ENCODE measurements at regions not wholly inside any gene's neighbourhood (a gene's known extent, or its start where the extent isn't known, plus 50 kb on each side); places are given as distances from the start of the nearest gene placed in this dataset.

DNA sequence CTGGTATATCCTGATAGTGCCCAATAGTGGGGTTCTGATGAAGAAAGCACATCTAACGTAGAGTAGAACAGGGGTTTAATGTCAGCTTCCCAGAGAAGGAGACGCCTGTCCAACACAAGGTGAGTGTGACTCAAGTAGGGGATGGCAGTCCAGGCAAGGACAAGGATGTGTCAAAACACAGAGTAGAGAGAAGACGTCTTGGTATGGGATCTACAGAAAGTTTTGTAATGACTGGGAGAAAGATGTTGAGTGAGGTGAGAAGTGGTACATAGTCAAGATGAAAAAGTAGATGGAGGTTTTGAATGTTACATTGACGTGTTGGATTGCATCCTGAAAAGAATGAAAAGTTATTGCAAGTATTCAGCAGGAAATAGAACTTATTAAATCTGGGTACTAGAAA, 124.4 kb downstream of the TMA16 start:
- H3K4me3 ChIP-seq (ENCODE audit: control insufficient read depth, low read depth, low read length): no peak overlapping the region
- TF ChIP-seq, protein P1, sequence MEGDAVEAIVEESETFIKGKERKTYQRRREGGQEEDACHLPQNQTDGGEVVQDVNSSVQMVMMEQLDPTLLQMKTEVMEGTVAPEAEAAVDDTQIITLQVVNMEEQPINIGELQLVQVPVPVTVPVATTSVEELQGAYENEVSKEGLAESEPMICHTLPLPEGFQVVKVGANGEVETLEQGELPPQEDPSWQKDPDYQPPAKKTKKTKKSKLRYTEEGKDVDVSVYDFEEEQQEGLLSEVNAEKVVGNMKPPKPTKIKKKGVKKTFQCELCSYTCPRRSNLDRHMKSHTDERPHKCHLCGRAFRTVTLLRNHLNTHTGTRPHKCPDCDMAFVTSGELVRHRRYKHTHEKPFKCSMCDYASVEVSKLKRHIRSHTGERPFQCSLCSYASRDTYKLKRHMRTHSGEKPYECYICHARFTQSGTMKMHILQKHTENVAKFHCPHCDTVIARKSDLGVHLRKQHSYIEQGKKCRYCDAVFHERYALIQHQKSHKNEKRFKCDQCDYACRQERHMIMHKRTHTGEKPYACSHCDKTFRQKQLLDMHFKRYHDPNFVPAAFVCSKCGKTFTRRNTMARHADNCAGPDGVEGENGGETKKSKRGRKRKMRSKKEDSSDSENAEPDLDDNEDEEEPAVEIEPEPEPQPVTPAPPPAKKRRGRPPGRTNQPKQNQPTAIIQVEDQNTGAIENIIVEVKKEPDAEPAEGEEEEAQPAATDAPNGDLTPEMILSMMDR (conservative IDR thresholded peaks at IDR 0.05; ENCODE audit: control insufficient read depth, insufficient read depth, low read depth, low read length): no peak
- no peak for DNase-seq (ENCODE audit: low read depth)

GRCh38 chr4:163620738-163621137, 126.2 kb downstream of the TMA16 start:
- TF ChIP-seq, protein P1 (conservative IDR thresholded peaks at IDR 0.05; ENCODE audit: control insufficient read depth, insufficient read depth, low read depth, low read length): no peak
- no peak for DNase-seq (ENCODE audit: low read depth)
- H3K4me3 ChIP-seq (ENCODE audit: control insufficient read depth, low read depth, low read length): no peak overlapping the region

DNA sequence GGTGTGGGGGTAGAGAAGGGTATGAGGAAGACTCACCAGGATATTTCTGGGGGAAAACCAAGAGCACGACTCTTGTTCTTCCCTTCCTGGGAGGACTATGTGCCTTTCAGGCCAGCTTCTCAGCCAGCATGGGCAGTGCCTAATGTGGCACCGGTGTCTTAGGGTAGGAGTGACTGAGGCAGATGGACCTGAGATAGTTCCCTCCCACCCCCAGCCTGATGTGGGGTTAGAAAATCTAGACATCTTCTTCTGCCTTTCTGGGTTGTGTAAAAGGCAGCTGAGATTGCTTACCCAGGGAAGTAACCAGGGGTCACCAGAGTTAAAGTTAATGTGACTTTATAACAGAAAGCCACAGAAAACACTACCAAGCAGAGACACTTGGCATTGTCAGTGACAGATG, 127.3 kb downstream of the TMA16 start:
- DNase-seq (ENCODE audit: low read depth): no peak
- no peak overlapping the region for H3K4me3 ChIP-seq (ENCODE audit: control insufficient read depth, low read depth, low read length)
- TF ChIP-seq, protein P1 (conservative IDR thresholded peaks at IDR 0.05; ENCODE audit: control insufficient read depth, insufficient read depth, low read depth, low read length): no peak

- TF ChIP-seq, protein P1 (conservative IDR thresholded peaks at IDR 0.05; ENCODE audit: control insufficient read depth, insufficient read depth, low read depth, low read length): no peak
- no peak for DNase-seq (ENCODE audit: low read depth)
- H3K4me3 ChIP-seq (ENCODE audit: control insufficient read depth, low read depth, low read length): no peak overlapping the region
Observed at GRCh38 chr4:163622379-163623035, 128.0 kb downstream of the TMA16 start.

DNA sequence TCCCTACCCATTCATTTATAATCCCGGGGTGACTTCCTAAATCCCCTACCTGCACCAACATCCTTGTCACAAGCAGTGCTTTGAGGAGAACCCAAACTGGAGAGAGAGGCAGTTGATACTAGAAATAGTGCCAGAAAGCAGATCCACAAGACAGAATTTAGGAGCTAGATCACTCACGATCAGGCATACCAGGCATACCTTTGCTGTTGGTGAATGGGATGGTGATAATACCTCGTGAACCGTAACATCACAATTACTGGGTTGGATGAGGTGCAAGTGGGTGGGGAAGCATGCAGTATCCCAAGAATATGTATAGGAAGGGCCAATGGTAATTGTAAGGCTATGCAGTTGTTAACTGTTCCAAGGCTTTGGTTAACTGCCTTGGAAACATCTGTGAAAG, 129.3 kb downstream of the TMA16 start:
- no peak for DNase-seq (ENCODE audit: low read depth)
- TF ChIP-seq, protein P1 (conservative IDR thresholded peaks at IDR 0.05; ENCODE audit: control insufficient read depth, insufficient read depth, low read depth, low read length): no peak
- no peak overlapping the region for H3K4me3 ChIP-seq (ENCODE audit: control insufficient read depth, low read depth, low read length)

DNA sequence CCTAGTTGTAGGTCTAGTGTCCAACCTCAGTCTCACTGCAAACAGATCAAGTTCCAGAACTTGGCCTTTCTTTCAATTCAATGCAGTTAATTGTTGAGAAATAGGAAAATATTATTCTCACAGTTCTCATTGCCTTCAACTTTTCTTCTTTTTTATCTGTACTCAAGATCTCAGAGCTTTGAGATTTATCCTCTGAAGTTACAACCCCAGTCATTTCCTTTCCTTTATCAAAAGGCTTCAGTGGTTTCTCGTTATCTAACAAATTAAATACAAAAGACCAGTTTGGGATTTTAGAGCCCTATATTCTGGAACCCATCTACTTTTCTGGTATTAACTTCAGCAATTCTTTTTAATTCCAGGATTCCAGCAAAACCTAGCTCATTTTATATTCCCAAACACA, 130.2 kb downstream of the TMA16 start:
- DNase-seq (ENCODE audit: low read depth): no peak
- H3K4me3 ChIP-seq (ENCODE audit: control insufficient read depth, low read depth, low read length): no peak overlapping the region
- TF ChIP-seq, protein P1 (conservative IDR thresholded peaks at IDR 0.05; ENCODE audit: control insufficient read depth, insufficient read depth, low read depth, low read length): no peak

DNA sequence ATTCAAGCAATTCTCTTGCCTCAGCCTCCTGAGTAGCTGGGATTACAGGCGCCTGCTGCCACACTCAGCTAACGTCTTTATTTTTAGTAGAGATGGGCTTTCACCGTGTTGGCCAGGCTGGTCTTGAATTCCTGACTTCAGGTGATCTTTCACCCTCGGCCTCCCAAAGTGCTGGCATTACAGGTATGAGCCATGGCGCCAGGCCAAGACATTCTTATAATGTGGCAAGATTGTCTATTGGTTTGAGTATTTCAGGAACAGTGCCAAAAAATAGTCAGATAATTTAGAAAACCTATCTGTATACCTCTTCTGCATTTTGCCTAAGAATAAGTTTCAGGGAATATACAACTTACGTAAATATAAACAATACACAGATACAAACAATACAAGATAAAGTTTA, 136.8 kb downstream of the TMA16 start:
- TF ChIP-seq, protein P1 (conservative IDR thresholded peaks at IDR 0.05; ENCODE audit: control insufficient read depth, insufficient read depth, low read depth, low read length): no peak
- H3K4me3 ChIP-seq (ENCODE audit: control insufficient read depth, low read depth, low read length): no peak overlapping the region

More for the DNA sequence above, 136.8 kb downstream of the TMA16 start:
- DNase-seq (ENCODE audit: low read depth): no peak

All from fibroblast of mammary gland (primary cell).